Endothelial cell of umbilical vein (primary cell): ENCODE measurements at regions not wholly inside any gene's neighbourhood (a gene's known extent, or its start where the extent isn't known, plus 50 kb on each side); places are given as distances from the start of the nearest gene placed in this dataset.

Experiments used
- BruUV-seq: library from RNA; stranded (reverse); fragments of 400-500 nt; replicated peaks from 2 replicates; lab custom pipeline; 2021; lab: Mats Ljungman, UMichigan
- CTCF ChIA-PET: fragments of 300-600, 350-600 bp; sonication (Branson Sonifier 250); formaldehyde crosslinking; loops from one replicate; lab custom pipeline; 2021; ENCODE audit warnings: antibody characterized with exemption, inconsistent platforms; lab: Charles Lee
- POLR2A ChIA-PET: fragments of 300-600, 350-600 bp; sonication (Branson Sonifier 250); formaldehyde crosslinking; loops from one replicate; lab custom pipeline; 2021; ENCODE audit warnings: antibody characterized with exemption, inconsistent platforms; lab: Charles Lee
- DNase-seq: peaks from one replicate; pipeline ENCODE4 v3.0.0-alpha.2; 2011; ENCODE audit warnings: low read depth, low spot score
- FAIRE-seq: peaks from 2 replicates; lab custom pipeline; 2011; peaks lifted over from hg19 to GRCh38; lab: Jason Lieb, UNC
- H2AFZ ChIP-seq: 2 replicates; pipeline ENCODE4 v1.6.0; 2012; ENCODE audit warnings: low read depth, low read length, control low read depth, inconsistent platforms
- H3K27ac ChIP-seq: 2 replicates; pipeline ENCODE4 v1.5.1; 2011; ENCODE audit warnings: low read depth, mild to moderate bottlenecking, control low read depth, low read length, moderate library complexity; ENCODE audit not compliant: insufficient read depth
- H3K27me3 ChIP-seq, 2 experiments: 2 replicates each; pipeline versions ENCODE4 v1.6.0 to v1.6.1; 2011; ENCODE audit warnings: low read length in 2 of 2, mixed read lengths in 1 of 2; ENCODE audit not compliant: control insufficient read depth in 2 of 2, insufficient read depth in 2 of 2
- H3K36me3 ChIP-seq, 2 experiments: 2 replicates in 1 of 2; 3 replicates in 1 of 2; pipeline ENCODE4 v1.5.1; 2011; ENCODE audit warnings: low read length in 2 of 2, mild to moderate bottlenecking in 1 of 2, moderate library complexity in 1 of 2; ENCODE audit not compliant: control insufficient read depth in 2 of 2, insufficient read depth in 2 of 2; ENCODE audit errors: extremely low read depth in 1 of 2
- H3K4me1 ChIP-seq: 3 replicates; pipeline ENCODE4 v1.5.1; 2011; ENCODE audit warnings: mild to moderate bottlenecking, low read length; ENCODE audit not compliant: control insufficient read depth, insufficient read depth; ENCODE audit errors: extremely low read depth
- H3K4me2 ChIP-seq: 2 replicates; pipeline ENCODE4 v1.6.1; 2011; ENCODE audit warnings: low read length, control low read depth, mixed read lengths; ENCODE audit not compliant: insufficient read depth
- H3K4me3 ChIP-seq, 3 experiments: fragments of 200-600 bp in 1 of 3; sonication (generic), shearing (Covaris generic) in 1 of 3; replicated peaks in 1 of 3; 2 replicates each; pipeline ENCODE4 v1.5.1; 2011 to 2016; ENCODE audit warnings: control low read depth in 3 of 3, low read length in 3 of 3, mild to moderate bottlenecking in 2 of 3, inconsistent platforms in 1 of 3, low read depth in 1 of 3, moderate library complexity in 1 of 3; ENCODE audit not compliant: insufficient read depth in 1 of 3
- H3K79me2 ChIP-seq: 2 replicates; pipeline ENCODE4 v1.6.0; 2012; ENCODE audit warnings: low read length, inconsistent platforms; ENCODE audit not compliant: control insufficient read depth, insufficient read depth
- H3K9ac ChIP-seq: replicated peaks from 2 replicates; pipeline ENCODE3; 2011; ENCODE audit warnings: low read length, control low read depth; ENCODE audit not compliant: insufficient read depth; ENCODE audit errors: extremely low read depth
- H3K9me1 ChIP-seq: replicated peaks from 3 replicates; pipeline ENCODE4 v1.6.0; 2011; ENCODE audit warnings: mild to moderate bottlenecking, low read length; ENCODE audit not compliant: control insufficient read depth, insufficient read depth; ENCODE audit errors: extremely low read depth
- H3K9me3 ChIP-seq: replicated peaks from 2 replicates; pipeline ENCODE4 v1.5.1; 2012; ENCODE audit warnings: low read length, inconsistent platforms; ENCODE audit not compliant: control insufficient read depth, insufficient read depth
- H4K20me1 ChIP-seq: replicated peaks from 2 replicates; pipeline ENCODE3; 2011; ENCODE audit warnings: mild to moderate bottlenecking, low read length; ENCODE audit not compliant: control insufficient read depth, insufficient read depth; ENCODE audit errors: extremely low read depth
- CTCF ChIP-seq, 2 donors: IDR thresholded peaks; 1 replicate in 1 of 2; 2 replicates in 1 of 2; pipeline ENCODE4 v1.5.1; 2011; ENCODE audit warnings: low read length in 2 of 2, mild to moderate bottlenecking in 2 of 2, moderate library complexity in 2 of 2, control low read depth in 1 of 2, inconsistent platforms in 1 of 2, low read depth in 1 of 2; ENCODE audit not compliant: insufficient read depth in 1 of 2; ENCODE audit errors: extremely low read depth in 1 of 2
- GATA2 ChIP-seq: IDR thresholded peaks from 2 replicates; pipeline ENCODE4 v1.7.0; 2011; ENCODE audit warnings: low read depth, mild to moderate bottlenecking, moderate library complexity, mixed read lengths, low read length; ENCODE audit not compliant: insufficient read length, insufficient read depth
- MAX ChIP-seq: IDR thresholded peaks from 2 replicates; pipeline ENCODE4 v1.6.1; 2011; ENCODE audit not compliant: insufficient read depth, insufficient read length
- POLR2A ChIP-seq: IDR thresholded peaks from 2 replicates; pipeline ENCODE4 v1.6.1; 2012; ENCODE audit warnings: low read depth, mild to moderate bottlenecking, control low read depth, low read length
- dilution Hi-C: fragments of 300-500 bp; cut with MboI; formaldehyde crosslinking; loops from one replicate; pipeline ENCODE4 v1.15.0; 2019; ENCODE audit warnings: low sequenced_read_pairs; ENCODE audit not compliant: extremely low pct_ligation_motif_present
- intact Hi-C: fragments of 100-400 bp; cut with micrococcal nuclease; formaldehyde crosslinking; loops from one replicate; pipeline ENCODE4 v1.10.0; 2022

- H2AFZ ChIP-seq = no peak overlapping the region
- BruUV-seq = no TSS peak
- peaks cover 2% of the 10 kb centered on the region for H3K9me3 ChIP-seq
- DNase-seq = no peak
- no peaks in the 10 kb centered on the region for H3K36me3 ChIP-seq
- H3K9me1 ChIP-seq = no peaks in the 10 kb centered on the region
- H3K27me3 ChIP-seq = no peaks in the 10 kb centered on the region
- TF ChIP-seq CTCF (IDR thresholded peaks at IDR 0.05; ENCODE audit: extremely low read depth in 1 of 2, insufficient read depth in 1 of 2, low read depth in 1 of 2, low read length in 2 of 2) = no peak
- H3K4me2 ChIP-seq = no peak overlapping the region
- no peak overlapping the region for H3K9ac ChIP-seq
- H4K20me1 ChIP-seq = no peaks in the 10 kb centered on the region
- intact Hi-C loops (no loop called here), dilution Hi-C loops (no loop called here)
- FAIRE-seq = no peak
- H3K27ac ChIP-seq = no peak overlapping the region
- no peaks in the 10 kb centered on the region for H3K79me2 ChIP-seq
- ChIA-PET CTCF (no interaction called here), POLR2A (no interaction called here)
- no peaks in the 10 kb centered on the region for H3K4me1 ChIP-seq
- H3K4me3 ChIP-seq = no peak overlapping the region
These were observed 597.6 kb downstream of the NXPH1 start for GRCh38 chr7:9030976-9031375.

GRCh38 chr7:9031386-9031785 lies 598.0 kb downstream of the NXPH1 start:
- no peak for FAIRE-seq
- Histone ChIP-seq H3K4me1 (no peaks in the 10 kb centered on the region), H3K36me3 (no peaks in the 10 kb centered on the region), H3K79me2 (no peaks in the 10 kb centered on the region), H3K9ac (no peak overlapping the region), H3K4me2 (no peak overlapping the region), H3K27me3 (no peaks in the 10 kb centered on the region), H3K9me3 (no peaks in the 10 kb centered on the region), H3K27ac (no peak overlapping the region), H3K4me3 (no peak overlapping the region), H2AFZ (no peak overlapping the region), H3K9me1 (no peaks in the 10 kb centered on the region), H4K20me1 (no peaks in the 10 kb centered on the region)
- no peak for DNase-seq
- dilution Hi-C loops = no loop called here
- ChIA-PET POLR2A (no interaction called here), CTCF (no interaction called here)
- intact Hi-C loops = no loop called here
- BruUV-seq = no TSS peak
- TF ChIP-seq MAX (no peak), GATA2 (no peak), POLR2A (no peak)
